OCI-LY3 (cell line): ENCODE measurements at regions not wholly inside any gene's neighbourhood (a gene's known extent, or its start where the extent isn't known, plus 50 kb on each side); places are given as distances from the start of the nearest gene placed in this dataset.

Source experiments
- H2AFZ ChIP-seq: fragments of 200-600, 300-600 bp; shearing (Covaris generic); 2 replicates; pipeline ENCODE4 v1.6.0; 2014; ENCODE audit warnings: antibody characterized with exemption, low read depth, low read length
- H3K27ac ChIP-seq: fragments of 200-600, 300-600 bp; sonication (generic); 2 replicates; pipeline ENCODE4 v1.5.1; 2014; ENCODE audit warnings: mild to moderate bottlenecking, low read length, moderate library complexity, mixed read lengths
- H3K27me3 ChIP-seq: fragments of 200-600, 300-600 bp; sonication (generic); 2 replicates; pipeline ENCODE4 v1.6.1; 2014; ENCODE audit warnings: low read depth, low read length, mixed read lengths
- H3K36me3 ChIP-seq: fragments of 200-600, 300-600 bp; sonication (generic); replicated peaks from 2 replicates; pipeline ENCODE3; 2014; ENCODE audit warnings: low read depth, low read length, mixed read lengths
- H3K4me1 ChIP-seq: fragments of 300-600, 200-600 bp; sonication (generic); 2 replicates; pipeline ENCODE4 v1.6.1; 2014; ENCODE audit warnings: low read length, mixed read lengths
- H3K4me2 ChIP-seq: fragments of 200-600, 300-600 bp; sonication (generic); 2 replicates; pipeline ENCODE4 v1.6.1; 2014; ENCODE audit warnings: low read length, mixed read lengths
- H3K4me3 ChIP-seq: fragments of 300-600, 200-600 bp; sonication (generic); 2 replicates; pipeline ENCODE4 v1.5.1; 2014; ENCODE audit warnings: antibody characterized with exemption, mild to moderate bottlenecking, low read length, moderate library complexity
- H3K79me2 ChIP-seq: fragments of 300-600, 200-600 bp; shearing (Covaris generic); 2 replicates; pipeline ENCODE4 v1.6.1; 2014; ENCODE audit warnings: mild to moderate bottlenecking, low read length, mixed read lengths
- H3K9ac ChIP-seq: fragments of 300-600, 200-600 bp; shearing (Covaris generic); 2 replicates; pipeline ENCODE4 v1.6.0; 2014; ENCODE audit warnings: mild to moderate bottlenecking, low read length, moderate library complexity
- H3K9me3 ChIP-seq: fragments of 200-600, 300-600 bp; shearing (Covaris generic); 2 replicates; pipeline ENCODE4 v1.6.1; 2014; ENCODE audit warnings: low read length, mixed read lengths; ENCODE audit not compliant: insufficient read depth
- H4K20me1 ChIP-seq: fragments of 200-600, 300-600 bp; sonication (generic); 2 replicates; pipeline ENCODE4 v1.6.1; 2016; ENCODE audit warnings: low read length, mixed read lengths; ENCODE audit not compliant: insufficient read depth
- EZH2phosphoT487 ChIP-seq: fragments of 200-600 bp; shearing (Covaris generic); IDR thresholded peaks from 2 replicates; pipeline ENCODE4 v1.6.1; 2018; ENCODE audit warnings: antibody characterized with exemption, mixed run types, low read depth
- TF ChIP-seq, protein P1 (sequence below): fragments of 200-600, 300-600 bp; sonication (generic); IDR thresholded peaks from 2 replicates; pipeline ENCODE4 v1.5.1; 2014; ENCODE audit warnings: antibody characterized with exemption, low read length, low read depth

DNA sequence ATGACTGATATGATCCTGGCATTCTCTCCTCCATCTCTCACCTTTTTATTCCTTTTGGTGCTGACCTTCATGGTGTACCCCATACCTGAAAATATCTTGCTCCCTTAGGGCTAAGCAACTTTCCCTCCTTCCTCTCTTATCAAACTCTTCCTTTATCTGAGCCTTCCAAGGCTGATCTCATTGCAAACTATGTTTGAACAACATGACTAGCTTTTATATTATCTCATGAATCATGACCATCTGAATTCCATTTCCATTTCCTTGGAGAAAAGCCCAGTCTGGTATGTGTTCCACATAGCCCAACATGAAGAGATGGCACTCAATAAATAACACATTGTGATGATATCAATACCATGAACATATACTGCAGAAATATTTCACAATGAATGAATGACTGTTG, 111.6 kb downstream of the TSPAN8 start:
- Histone ChIP-seq H3K27me3 (no peaks in the 10 kb centered on the region), H3K79me2 (no peaks in the 10 kb centered on the region), H3K9me3 (no peaks in the 10 kb centered on the region), H3K4me1 (no peaks in the 10 kb centered on the region), H3K4me3 (no peak overlapping the region), H4K20me1 (no peaks in the 10 kb centered on the region), H3K4me2 (no peak overlapping the region), H3K27ac (no peak overlapping the region), H3K36me3 (no peaks in the 10 kb centered on the region), H2AFZ (no peak overlapping the region), H3K9ac (no peak overlapping the region)
- no peak for TF ChIP-seq EZH2phosphoT487
- TF ChIP-seq, protein P1, sequence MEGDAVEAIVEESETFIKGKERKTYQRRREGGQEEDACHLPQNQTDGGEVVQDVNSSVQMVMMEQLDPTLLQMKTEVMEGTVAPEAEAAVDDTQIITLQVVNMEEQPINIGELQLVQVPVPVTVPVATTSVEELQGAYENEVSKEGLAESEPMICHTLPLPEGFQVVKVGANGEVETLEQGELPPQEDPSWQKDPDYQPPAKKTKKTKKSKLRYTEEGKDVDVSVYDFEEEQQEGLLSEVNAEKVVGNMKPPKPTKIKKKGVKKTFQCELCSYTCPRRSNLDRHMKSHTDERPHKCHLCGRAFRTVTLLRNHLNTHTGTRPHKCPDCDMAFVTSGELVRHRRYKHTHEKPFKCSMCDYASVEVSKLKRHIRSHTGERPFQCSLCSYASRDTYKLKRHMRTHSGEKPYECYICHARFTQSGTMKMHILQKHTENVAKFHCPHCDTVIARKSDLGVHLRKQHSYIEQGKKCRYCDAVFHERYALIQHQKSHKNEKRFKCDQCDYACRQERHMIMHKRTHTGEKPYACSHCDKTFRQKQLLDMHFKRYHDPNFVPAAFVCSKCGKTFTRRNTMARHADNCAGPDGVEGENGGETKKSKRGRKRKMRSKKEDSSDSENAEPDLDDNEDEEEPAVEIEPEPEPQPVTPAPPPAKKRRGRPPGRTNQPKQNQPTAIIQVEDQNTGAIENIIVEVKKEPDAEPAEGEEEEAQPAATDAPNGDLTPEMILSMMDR: no peak

DNA sequence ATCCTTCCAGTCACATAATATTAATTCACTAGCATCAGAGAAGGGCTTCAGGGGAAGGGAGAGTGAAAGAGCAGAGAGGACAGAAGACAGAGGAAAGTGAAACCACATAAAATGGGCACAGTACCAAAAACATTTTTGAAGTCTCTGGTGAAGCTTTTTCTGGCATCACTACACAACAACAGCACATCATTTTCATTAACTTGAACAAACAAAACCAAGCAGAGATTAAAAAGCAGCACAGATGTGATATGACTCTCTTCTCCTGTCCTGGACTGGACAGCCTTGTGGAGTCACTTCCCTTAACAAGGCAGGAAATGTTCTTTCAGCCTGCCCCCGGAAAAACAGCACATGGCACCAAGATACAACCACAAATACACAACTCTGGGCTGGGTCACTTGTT, 112.0 kb downstream of the TSPAN8 start:
- H3K9ac ChIP-seq: no peak overlapping the region
- no peaks in the 10 kb centered on the region for H3K27me3 ChIP-seq
- H3K9me3 ChIP-seq: no peaks in the 10 kb centered on the region
- H3K27ac ChIP-seq: no peak overlapping the region
- H2AFZ ChIP-seq: no peak overlapping the region
- no peaks in the 10 kb centered on the region for H3K79me2 ChIP-seq
- no peaks in the 10 kb centered on the region for H4K20me1 ChIP-seq
- H3K36me3 ChIP-seq: no peaks in the 10 kb centered on the region
- no peaks in the 10 kb centered on the region for H3K4me1 ChIP-seq
- H3K4me3 ChIP-seq: no peak overlapping the region
- H3K4me2 ChIP-seq: no peak overlapping the region
- no peak for TF ChIP-seq EZH2phosphoT487
- TF ChIP-seq, protein P1: no peak

DNA sequence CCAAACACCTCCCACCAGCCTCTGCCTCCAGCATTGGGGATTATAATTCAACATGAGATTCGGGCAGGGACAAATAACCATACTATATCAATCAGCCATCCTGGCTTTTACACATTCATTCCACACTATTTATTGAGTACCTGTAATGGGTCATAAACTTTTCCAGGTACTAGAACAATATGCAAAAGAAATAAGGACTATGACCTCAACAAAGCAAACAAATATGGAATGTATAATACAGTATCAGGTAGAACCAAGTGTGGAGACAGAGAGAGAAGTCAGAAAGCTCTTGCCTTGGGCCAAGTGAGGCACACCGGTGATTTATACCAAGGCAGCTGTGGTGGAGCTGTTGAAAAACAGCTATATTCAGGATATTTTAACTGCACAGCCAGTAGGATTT, 116.3 kb downstream of the TSPAN8 start:
- Histone ChIP-seq H3K9me3 (no peaks in the 10 kb centered on the region), H3K4me2 (no peak overlapping the region), H2AFZ (no peak overlapping the region), H3K4me1 (no peaks in the 10 kb centered on the region), H3K9ac (no peak overlapping the region), H3K36me3 (no peaks in the 10 kb centered on the region), H4K20me1 (no peaks in the 10 kb centered on the region), H3K79me2 (no peaks in the 10 kb centered on the region), H3K27me3 (no peaks in the 10 kb centered on the region), H3K27ac (no peak overlapping the region), H3K4me3 (no peak overlapping the region)
- no peak for TF ChIP-seq EZH2phosphoT487
- TF ChIP-seq, protein P1: no peak

DNA sequence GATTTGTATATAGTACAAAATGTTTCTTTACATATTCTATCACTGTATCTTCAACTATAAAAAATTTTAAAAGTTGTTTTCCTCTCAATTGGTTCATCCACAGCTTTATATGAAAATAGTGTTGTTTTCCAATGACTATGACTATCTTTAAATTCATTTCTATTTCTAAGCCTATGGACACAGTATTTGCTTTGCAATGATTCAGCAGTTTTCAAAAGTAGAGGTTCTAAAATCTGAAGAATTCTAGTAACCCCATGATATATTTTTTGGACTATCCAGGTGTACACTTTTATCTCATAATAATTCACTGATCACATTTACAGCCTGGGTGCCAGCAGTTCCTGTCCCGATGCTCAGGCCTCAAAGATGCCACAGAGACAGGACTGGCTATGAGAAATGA, 118.4 kb upstream of the PTPRR start:
- no peak overlapping the region for H3K27ac ChIP-seq

More for the DNA sequence above, 118.4 kb upstream of the PTPRR start:
- Histone ChIP-seq H3K79me2 (no peaks in the 10 kb centered on the region), H3K4me3 (no peak overlapping the region), H4K20me1 (no peaks in the 10 kb centered on the region), H3K27me3 (no peaks in the 10 kb centered on the region), H3K36me3 (no peaks in the 10 kb centered on the region), H3K4me2 (no peak overlapping the region), H3K9me3 (no peaks in the 10 kb centered on the region), H2AFZ (no peak overlapping the region), H3K4me1 (no peaks in the 10 kb centered on the region), H3K9ac (no peak overlapping the region)
- TF ChIP-seq, protein P1: no peak
